ENCODE measurements at regions not wholly inside any gene's neighbourhood (a gene's known extent, or its start where the extent isn't known, plus 50 kb on each side); places are given as distances from the start of the nearest gene placed in this dataset.

DNA sequence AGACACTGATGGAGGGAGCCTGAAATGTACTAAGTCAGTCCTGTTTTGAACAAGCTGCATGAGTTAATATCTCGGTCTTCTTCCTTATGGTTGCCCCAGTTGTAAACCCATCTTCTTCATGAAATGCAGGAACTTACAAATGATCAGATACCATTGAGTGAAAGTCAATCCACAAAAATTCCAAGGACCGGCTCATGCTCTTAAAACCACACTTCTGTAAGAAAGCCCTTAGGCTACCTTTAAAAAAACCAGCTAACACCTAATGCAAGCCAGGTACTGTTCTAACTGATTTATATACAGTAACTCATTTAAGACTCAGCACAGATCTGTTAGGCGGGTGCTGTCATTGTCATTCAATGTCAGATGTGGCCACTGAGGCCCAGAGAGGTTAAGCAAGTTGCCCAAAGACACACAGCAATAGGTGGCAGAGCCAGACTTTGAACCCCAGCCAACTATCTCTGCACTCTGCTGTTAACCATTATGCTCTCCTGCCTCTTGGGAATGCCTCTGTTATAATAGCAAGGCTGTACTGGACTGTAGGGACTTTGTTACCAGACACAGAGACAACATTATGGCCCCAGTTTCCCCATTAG, 93.4 kb downstream of the C16orf95 start:
- no peak overlapping the region for H3K27ac ChIP-seq (ENCODE audit: low read depth in 1 of 2, low read length in 2 of 2)
- H3K27me3 ChIP-seq (ENCODE audit: control insufficient read depth in 4 of 4, insufficient read depth in 4 of 4, low read length in 3 of 4), result no peaks in the 10 kb centered on the region
- H3K9me3 ChIP-seq (ENCODE audit: control insufficient read depth in 4 of 4, low read length in 3 of 4), result no peaks in the 10 kb centered on the region
- TF ChIP-seq FOXA1 (IDR thresholded peaks at IDR 0.05), result no peak
- no peak for TF ChIP-seq EGR1 (IDR thresholded peaks at IDR 0.05; ENCODE audit: low read depth in 2 of 2)
- TF ChIP-seq TAF1 (conservative IDR thresholded peaks at IDR 0.05), result no peak
- TF ChIP-seq, protein P1, sequence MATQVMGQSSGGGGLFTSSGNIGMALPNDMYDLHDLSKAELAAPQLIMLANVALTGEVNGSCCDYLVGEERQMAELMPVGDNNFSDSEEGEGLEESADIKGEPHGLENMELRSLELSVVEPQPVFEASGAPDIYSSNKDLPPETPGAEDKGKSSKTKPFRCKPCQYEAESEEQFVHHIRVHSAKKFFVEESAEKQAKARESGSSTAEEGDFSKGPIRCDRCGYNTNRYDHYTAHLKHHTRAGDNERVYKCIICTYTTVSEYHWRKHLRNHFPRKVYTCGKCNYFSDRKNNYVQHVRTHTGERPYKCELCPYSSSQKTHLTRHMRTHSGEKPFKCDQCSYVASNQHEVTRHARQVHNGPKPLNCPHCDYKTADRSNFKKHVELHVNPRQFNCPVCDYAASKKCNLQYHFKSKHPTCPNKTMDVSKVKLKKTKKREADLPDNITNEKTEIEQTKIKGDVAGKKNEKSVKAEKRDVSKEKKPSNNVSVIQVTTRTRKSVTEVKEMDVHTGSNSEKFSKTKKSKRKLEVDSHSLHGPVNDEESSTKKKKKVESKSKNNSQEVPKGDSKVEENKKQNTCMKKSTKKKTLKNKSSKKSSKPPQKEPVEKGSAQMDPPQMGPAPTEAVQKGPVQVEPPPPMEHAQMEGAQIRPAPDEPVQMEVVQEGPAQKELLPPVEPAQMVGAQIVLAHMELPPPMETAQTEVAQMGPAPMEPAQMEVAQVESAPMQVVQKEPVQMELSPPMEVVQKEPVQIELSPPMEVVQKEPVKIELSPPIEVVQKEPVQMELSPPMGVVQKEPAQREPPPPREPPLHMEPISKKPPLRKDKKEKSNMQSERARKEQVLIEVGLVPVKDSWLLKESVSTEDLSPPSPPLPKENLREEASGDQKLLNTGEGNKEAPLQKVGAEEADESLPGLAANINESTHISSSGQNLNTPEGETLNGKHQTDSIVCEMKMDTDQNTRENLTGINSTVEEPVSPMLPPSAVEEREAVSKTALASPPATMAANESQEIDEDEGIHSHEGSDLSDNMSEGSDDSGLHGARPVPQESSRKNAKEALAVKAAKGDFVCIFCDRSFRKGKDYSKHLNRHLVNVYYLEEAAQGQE (IDR thresholded peaks at IDR 0.05), result no peak
- TF ChIP-seq, protein P2, sequence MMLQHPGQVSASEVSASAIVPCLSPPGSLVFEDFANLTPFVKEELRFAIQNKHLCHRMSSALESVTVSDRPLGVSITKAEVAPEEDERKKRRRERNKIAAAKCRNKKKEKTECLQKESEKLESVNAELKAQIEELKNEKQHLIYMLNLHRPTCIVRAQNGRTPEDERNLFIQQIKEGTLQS (IDR thresholded peaks at IDR 0.05), result no peak
- TF ChIP-seq YY1 (IDR thresholded peaks at IDR 0.05), result no peak
- no peak overlapping the region for H3K9ac ChIP-seq (ENCODE audit: low read depth in 1 of 2, low read length in 2 of 2)
- H3K4me1 ChIP-seq (ENCODE audit: control insufficient read depth in 4 of 4, insufficient read depth in 4 of 4, low read length in 3 of 4), result no peaks in the 10 kb centered on the region
- 90% methylated on average over 3 of the region's 3 CpGs for WGBS
- no peak for DNase-seq (ENCODE audit: low spot score)
- no peak overlapping the region for H3K4me3 ChIP-seq (ENCODE audit: low read depth in 1 of 3, low read length in 3 of 3)
- H3K36me3 ChIP-seq (ENCODE audit: control insufficient read depth in 4 of 4, insufficient read depth in 3 of 4, low read depth in 1 of 4, low read length in 3 of 4), result no peaks in the 10 kb centered on the region

DNA sequence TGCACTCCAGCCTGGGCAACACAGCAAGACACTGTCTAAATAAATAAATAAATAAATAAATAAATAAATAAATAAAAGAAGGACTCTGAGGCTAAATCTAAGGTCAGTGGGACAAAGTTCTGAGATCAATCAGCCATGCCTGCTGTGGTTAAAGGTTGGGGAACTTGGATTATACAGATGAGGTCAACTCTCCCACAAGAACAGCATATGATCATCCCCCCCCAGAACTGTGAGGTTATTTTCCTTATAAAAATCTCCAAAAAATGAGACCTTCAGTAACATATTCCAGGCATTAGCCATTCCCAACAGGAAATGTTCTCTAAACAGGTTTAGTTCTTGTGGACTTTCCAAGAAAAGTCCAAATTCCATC, 90.3 kb downstream of the C16orf95 start:
- Histone ChIP-seq H3K9ac (ENCODE audit: low read depth in 1 of 2, low read length in 2 of 2) (no peak overlapping the region), H3K27me3 (ENCODE audit: control insufficient read depth in 4 of 4, insufficient read depth in 4 of 4, low read length in 3 of 4) (no peaks in the 10 kb centered on the region), H3K4me1 (ENCODE audit: control insufficient read depth in 4 of 4, insufficient read depth in 4 of 4, low read length in 3 of 4) (no peaks in the 10 kb centered on the region), H3K36me3 (ENCODE audit: control insufficient read depth in 4 of 4, insufficient read depth in 3 of 4, low read depth in 1 of 4, low read length in 3 of 4) (no peaks in the 10 kb centered on the region), H3K4me3 (ENCODE audit: low read depth in 1 of 3, low read length in 3 of 3) (no peak overlapping the region), H3K27ac (ENCODE audit: low read depth in 1 of 2, low read length in 2 of 2) (no peak overlapping the region), H3K9me3 (ENCODE audit: control insufficient read depth in 4 of 4, low read length in 3 of 4) (peaks cover 0 to under 1% (median 0%) of the 10 kb centered on the region in 4 donors)
- no peak for DNase-seq (ENCODE audit: low spot score)
- TF ChIP-seq FOXA2 (IDR thresholded peaks at IDR 0.05), result no peak
- peak in 1 of 2 donors; percentile 10 for TF ChIP-seq HNF4A (conservative IDR thresholded peaks at IDR 0.05)
- TF ChIP-seq, protein P3, sequence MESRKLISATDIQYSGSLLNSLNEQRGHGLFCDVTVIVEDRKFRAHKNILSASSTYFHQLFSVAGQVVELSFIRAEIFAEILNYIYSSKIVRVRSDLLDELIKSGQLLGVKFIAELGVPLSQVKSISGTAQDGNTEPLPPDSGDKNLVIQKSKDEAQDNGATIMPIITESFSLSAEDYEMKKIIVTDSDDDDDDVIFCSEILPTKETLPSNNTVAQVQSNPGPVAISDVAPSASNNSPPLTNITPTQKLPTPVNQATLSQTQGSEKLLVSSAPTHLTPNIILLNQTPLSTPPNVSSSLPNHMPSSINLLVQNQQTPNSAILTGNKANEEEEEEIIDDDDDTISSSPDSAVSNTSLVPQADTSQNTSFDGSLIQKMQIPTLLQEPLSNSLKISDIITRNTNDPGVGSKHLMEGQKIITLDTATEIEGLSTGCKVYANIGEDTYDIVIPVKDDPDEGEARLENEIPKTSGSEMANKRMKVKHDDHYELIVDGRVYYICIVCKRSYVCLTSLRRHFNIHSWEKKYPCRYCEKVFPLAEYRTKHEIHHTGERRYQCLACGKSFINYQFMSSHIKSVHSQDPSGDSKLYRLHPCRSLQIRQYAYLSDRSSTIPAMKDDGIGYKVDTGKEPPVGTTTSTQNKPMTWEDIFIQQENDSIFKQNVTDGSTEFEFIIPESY (IDR thresholded peaks at IDR 0.05), result no peak

DNA sequence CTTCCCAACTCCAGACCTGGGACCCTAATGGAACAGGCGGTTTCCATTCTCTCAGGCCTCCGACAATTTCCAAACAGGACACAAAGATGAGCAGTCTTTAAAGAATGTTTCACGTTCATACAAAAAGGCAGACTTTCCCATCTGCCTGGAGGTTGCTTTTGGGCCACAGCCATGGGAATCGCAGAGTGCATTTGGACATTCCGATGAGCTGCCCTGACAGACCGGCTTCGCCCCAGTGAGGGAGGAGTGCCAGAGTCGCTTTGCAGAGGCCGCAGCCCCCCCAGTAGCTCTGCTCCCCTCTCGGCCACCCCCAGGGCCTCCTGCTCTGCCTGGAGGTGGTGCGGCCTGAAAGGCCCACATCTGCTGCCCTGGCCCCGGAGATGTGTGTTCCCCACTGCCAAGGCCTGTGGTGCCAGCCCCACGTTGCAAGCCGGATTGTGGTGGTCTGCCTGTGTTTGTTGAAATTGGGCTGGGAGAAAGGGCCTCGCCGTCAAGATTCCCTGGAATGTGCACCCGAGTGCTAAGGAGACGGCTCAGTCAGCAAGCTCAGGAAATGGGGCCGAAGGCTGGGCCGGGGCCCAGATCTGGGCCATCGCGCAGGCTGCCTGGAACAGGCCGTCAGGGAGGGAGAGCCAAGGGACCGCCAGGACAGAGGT, 89.8 kb downstream of the C16orf95 start:
- no peak for DNase-seq (ENCODE audit: low spot score)
- Histone ChIP-seq H3K27me3 (ENCODE audit: control insufficient read depth in 4 of 4, insufficient read depth in 4 of 4, low read length in 3 of 4) (no peaks in the 10 kb centered on the region), H3K9me3 (ENCODE audit: control insufficient read depth in 4 of 4, low read length in 3 of 4) (peaks cover 0 to 4% (median 0%) of the 10 kb centered on the region in 4 donors), H3K27ac (ENCODE audit: low read depth in 1 of 2, low read length in 2 of 2) (peak overlapping the region in 1 of 2 donors; percentile 19), H3K9ac (ENCODE audit: low read depth in 1 of 2, low read length in 2 of 2) (no peak overlapping the region), H3K36me3 (ENCODE audit: control insufficient read depth in 4 of 4, insufficient read depth in 3 of 4, low read depth in 1 of 4, low read length in 3 of 4) (no peaks in the 10 kb centered on the region), H3K4me1 (ENCODE audit: control insufficient read depth in 4 of 4, insufficient read depth in 4 of 4, low read length in 3 of 4) (no peaks in the 10 kb centered on the region), H3K4me3 (ENCODE audit: low read depth in 1 of 3, low read length in 3 of 3) (no peak overlapping the region)
- 85% methylated on average over 24 of the region's 24 CpGs for WGBS
- TF ChIP-seq, protein P4, sequence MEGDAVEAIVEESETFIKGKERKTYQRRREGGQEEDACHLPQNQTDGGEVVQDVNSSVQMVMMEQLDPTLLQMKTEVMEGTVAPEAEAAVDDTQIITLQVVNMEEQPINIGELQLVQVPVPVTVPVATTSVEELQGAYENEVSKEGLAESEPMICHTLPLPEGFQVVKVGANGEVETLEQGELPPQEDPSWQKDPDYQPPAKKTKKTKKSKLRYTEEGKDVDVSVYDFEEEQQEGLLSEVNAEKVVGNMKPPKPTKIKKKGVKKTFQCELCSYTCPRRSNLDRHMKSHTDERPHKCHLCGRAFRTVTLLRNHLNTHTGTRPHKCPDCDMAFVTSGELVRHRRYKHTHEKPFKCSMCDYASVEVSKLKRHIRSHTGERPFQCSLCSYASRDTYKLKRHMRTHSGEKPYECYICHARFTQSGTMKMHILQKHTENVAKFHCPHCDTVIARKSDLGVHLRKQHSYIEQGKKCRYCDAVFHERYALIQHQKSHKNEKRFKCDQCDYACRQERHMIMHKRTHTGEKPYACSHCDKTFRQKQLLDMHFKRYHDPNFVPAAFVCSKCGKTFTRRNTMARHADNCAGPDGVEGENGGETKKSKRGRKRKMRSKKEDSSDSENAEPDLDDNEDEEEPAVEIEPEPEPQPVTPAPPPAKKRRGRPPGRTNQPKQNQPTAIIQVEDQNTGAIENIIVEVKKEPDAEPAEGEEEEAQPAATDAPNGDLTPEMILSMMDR (IDR thresholded peaks at IDR 0.05; ENCODE audit: low read depth, low read length, missing input control), result no peak
- TF ChIP-seq EGR1 (IDR thresholded peaks at IDR 0.05; ENCODE audit: low read depth in 2 of 2), result no peak
- no peak for TF ChIP-seq FOXA2 (IDR thresholded peaks at IDR 0.05)

Data from liver (tissue), 8 donors.